Progenitor cell of endocrine pancreas (in vitro differentiated cells): ENCODE measurements at regions not wholly inside any gene's neighbourhood (a gene's known extent, or its start where the extent isn't known, plus 50 kb on each side); places are given as distances from the start of the nearest gene placed in this dataset.
"Not testable (repeated sequence)": the region's sequence is repeated elsewhere in the genome, so short reads cannot be mapped to it uniquely, and the experiment has no call there.

ENCODE experiments used
- DNase-seq: peaks from one replicate; pipeline ENCODE4 v3.0.0; 2021; ENCODE audit warnings: low spot score; ENCODE audit not compliant: unreplicated experiment
- H3K27ac Mint-ChIP-seq: 2 replicates; pipeline ENCODE4 v1.8.0; 2021; ENCODE audit warnings: mild to moderate bottlenecking, moderate library complexity, mixed read lengths
- H3K27me3 Mint-ChIP-seq: 2 replicates; pipeline ENCODE4 v1.8.0; 2021; ENCODE audit warnings: mixed read lengths
- H3K36me3 Mint-ChIP-seq: 2 replicates; pipeline ENCODE4 v1.8.0; 2022; ENCODE audit warnings: mixed read lengths; ENCODE audit not compliant: insufficient read depth
- H3K4me1 Mint-ChIP-seq: 2 replicates; pipeline ENCODE4 v1.8.0; 2021; ENCODE audit warnings: low read depth, mixed read lengths
- H3K4me3 Mint-ChIP-seq: 2 replicates; pipeline ENCODE4 v1.8.0; 2021; ENCODE audit warnings: low read depth, mild to moderate bottlenecking, moderate library complexity, mixed read lengths
- H3K9me3 Mint-ChIP-seq: 2 replicates; pipeline ENCODE4 v1.8.0; 2021; ENCODE audit warnings: low read depth, mixed read lengths
- CTCF ChIP-seq: fragments of 200-600 bp; sonication (generic); IDR thresholded peaks from one replicate; pipeline ENCODE4 v1.5.0; 2021; ENCODE audit warnings: antibody characterized with exemption, mild to moderate bottlenecking; ENCODE audit not compliant: unreplicated experiment

- not testable (repeated sequence) for H3K4me3 Mint-ChIP-seq, DNase-seq, H3K27ac Mint-ChIP-seq, H3K36me3 Mint-ChIP-seq, H3K27me3 Mint-ChIP-seq, H3K4me1 Mint-ChIP-seq, H3K9me3 Mint-ChIP-seq
These were observed 62.8 kb downstream of the RPS24 start for GRCh38 chr10:78096486-78096885.

GRCh38 chr10:78102593-78102992 is 68.9 kb downstream of the RPS24 start:
- not testable (repeated sequence) for H3K4me1 Mint-ChIP-seq, H3K27me3 Mint-ChIP-seq, H3K4me3 Mint-ChIP-seq, H3K36me3 Mint-ChIP-seq, H3K27ac Mint-ChIP-seq, DNase-seq
- H3K9me3 Mint-ChIP-seq = peaks cover 25% of the 10 kb centered on the region

- H3K36me3 Mint-ChIP-seq = no peaks in the 10 kb centered on the region
- DNase-seq = no peak
- peaks cover 5% of the 10 kb centered on the region for H3K27me3 Mint-ChIP-seq
- H3K4me3 Mint-ChIP-seq = no peak overlapping the region
- no peak for TF ChIP-seq CTCF
- no peak overlapping the region for H3K27ac Mint-ChIP-seq
- peaks cover 5% of the 10 kb centered on the region for H3K4me1 Mint-ChIP-seq
- peaks cover 11% of the 10 kb centered on the region for H3K9me3 Mint-ChIP-seq
These were observed 75.5 kb downstream of the RPS24 start for GRCh38 chr10:78109210-78109609.

GRCh38 chr10:78115135-78115853 is 81.6 kb downstream of the RPS24 start:
- no peak for TF ChIP-seq CTCF
- Mint-ChIP-seq H3K4me1 (peaks cover 4% of the 10 kb centered on the region), H3K27me3 (peaks cover 17% of the 10 kb centered on the region), H3K36me3 (no peaks in the 10 kb centered on the region), H3K27ac (no peak overlapping the region), H3K4me3 (no peak overlapping the region), H3K9me3 (no peaks in the 10 kb centered on the region)
- DNase-seq = no peak

GRCh38 chr10:78116361-78116760 is 82.7 kb downstream of the RPS24 start:
- TF ChIP-seq CTCF = no peak
- Mint-ChIP-seq H3K27me3 (peaks cover 18% of the 10 kb centered on the region), H3K27ac (no peak overlapping the region), H3K4me1 (peaks cover 4% of the 10 kb centered on the region), H3K4me3 (no peak overlapping the region), H3K36me3 (no peaks in the 10 kb centered on the region), H3K9me3 (peaks cover under 1% of the 10 kb centered on the region)
- no peak for DNase-seq

- no peak overlapping the region for H3K27ac Mint-ChIP-seq
- H3K27me3 Mint-ChIP-seq = peaks cover 18% of the 10 kb centered on the region
- H3K4me3 Mint-ChIP-seq = no peak overlapping the region
- H3K9me3 Mint-ChIP-seq = peaks cover 12% of the 10 kb centered on the region
- H3K4me1 Mint-ChIP-seq = peaks cover 3% of the 10 kb centered on the region
- DNase-seq = no peak
- TF ChIP-seq CTCF = no peak
- H3K36me3 Mint-ChIP-seq = peaks cover 1% of the 10 kb centered on the region
These were observed 84.9 kb downstream of the RPS24 start for GRCh38 chr10:78118591-78118990.
